ENCODE measurements at regions not wholly inside any gene's neighbourhood (a gene's known extent, or its start where the extent isn't known, plus 50 kb on each side); places are given as distances from the start of the nearest gene placed in this dataset.

DNA sequence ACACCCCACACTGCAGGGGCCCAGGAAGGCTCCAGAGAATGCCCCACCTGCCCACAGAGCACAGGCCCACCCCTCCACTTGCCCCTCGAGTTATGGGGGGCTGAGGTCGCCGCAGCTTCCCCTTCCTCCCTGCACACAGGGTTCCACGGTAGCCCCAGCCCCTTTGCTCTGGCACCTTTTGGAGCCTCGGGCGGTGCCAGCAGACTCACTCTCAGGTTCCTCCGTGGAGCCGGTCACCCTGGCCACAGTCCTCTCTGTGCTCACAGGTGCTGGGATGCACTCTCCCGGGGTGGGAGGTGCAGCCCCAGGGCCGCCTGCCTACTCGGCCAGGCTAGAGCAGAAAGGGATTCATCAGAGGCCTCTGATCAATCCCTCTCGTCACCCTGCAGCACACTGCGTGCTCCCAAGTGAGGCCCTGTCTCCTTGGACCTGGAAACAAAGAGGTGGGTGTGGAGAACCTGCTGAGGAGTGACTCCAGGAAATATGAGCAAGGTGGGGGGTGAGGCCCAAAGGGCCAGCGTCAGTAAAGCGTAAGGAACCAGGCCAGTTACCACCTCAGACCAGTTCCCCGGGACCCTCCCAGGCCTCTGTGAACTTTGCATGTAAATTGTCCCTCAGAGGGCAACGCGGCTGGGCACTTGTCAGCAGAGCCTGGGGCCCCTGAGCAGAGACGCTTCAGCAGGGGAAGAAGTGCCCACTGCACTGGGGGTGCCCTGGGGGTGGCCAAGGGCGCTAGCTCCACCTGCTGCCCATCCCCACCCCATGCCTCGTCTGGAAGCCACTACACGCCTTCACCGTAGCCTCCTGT is 167.8 kb downstream of the OLFM1 start:
- no peak for DNase-seq

- no peak for DNase-seq
Observed at GRCh38 chr9:135255841-135256580, 168.5 kb downstream of the OLFM1 start.

DNA sequence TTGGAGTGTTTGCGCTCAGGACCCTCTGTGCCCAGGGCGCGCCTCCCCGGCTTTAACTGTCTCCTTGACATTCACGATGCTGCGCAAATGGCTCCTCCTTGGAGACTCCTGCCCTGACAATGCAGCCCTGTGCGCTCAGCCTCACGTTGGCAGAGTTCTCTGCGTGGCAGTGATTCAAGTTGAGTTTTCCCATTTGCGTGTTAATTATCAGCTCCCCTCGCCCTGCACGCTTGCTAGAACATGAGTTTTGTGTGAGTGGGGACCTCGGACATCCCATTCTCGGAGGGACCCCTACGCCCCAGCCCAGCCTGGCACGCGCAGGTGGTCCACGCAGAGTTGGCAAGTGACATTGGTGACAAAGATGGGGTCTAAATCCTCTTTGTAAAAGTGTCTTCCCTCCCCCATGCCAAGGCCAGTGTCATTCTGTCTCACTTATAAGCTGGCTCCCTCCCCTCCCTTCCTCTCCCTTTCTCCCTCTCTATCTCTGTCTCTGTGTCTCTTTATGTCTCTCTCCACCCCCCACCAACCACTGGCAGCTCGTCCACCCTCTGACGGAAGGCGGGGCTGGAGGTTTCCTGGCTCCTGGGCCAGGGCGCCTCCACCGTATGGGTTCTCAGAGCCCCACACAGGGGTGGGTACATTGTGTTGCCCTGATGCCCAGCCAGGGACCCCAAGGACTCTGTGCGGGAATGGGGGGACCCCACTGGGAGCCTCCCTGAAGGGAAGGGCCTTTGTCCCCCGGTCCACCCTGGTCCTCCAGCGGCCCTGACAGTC is 169.3 kb downstream of the OLFM1 start:
- DNase-seq = no peak

GRCh38 chr9:135258461-135258860 is 171.0 kb downstream of the OLFM1 start:
- no peak for DNase-seq

GRCh38 chr9:135259273-135259672 is 171.8 kb downstream of the OLFM1 start:
- DNase-seq = no peak

DNA sequence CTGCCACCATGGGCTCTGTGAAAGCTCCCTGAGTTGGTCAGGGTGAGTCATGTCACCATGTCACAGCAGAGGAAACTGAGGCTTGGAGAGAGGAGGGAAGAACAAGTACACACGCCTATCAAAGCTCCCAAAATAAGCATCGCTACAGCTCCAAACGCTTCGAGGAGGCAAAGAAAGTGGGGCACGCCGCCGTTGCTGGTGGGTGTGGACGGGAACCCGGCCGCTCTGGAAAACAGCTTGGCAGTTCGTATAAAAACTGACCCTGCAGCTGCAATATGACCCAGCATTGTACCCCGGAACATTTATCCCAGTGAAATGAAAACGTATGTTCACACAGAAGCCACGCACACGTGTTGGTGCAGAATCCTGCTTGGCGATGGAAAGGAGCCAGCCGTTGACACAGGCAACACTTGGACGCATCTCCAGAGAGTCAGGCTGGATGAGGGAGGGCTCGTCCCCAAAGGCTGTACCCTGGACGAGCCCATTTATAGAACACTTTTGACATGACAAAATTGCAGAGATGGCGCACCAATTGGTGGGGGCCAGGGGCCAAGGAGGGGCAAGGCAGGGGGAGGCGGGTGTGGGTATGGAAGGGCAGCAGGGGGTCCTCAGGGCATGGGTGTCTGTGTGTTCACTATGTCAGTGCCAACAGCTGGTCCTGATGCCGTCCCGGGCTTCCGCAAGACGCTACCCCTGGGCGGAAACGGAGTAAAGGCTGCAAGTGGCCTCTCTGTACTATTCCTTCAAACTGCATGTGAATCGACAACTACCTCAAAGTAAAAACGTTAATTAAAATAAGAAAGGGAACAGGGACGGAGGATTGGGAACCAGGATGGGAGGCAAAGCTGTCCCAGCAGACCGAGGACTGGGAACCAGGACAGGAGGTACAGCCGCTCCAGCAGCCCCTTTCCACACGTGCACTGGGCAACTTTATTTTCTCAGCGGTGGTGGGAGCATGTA is 173.0 kb downstream of the OLFM1 start:
- no peak for DNase-seq

DNA sequence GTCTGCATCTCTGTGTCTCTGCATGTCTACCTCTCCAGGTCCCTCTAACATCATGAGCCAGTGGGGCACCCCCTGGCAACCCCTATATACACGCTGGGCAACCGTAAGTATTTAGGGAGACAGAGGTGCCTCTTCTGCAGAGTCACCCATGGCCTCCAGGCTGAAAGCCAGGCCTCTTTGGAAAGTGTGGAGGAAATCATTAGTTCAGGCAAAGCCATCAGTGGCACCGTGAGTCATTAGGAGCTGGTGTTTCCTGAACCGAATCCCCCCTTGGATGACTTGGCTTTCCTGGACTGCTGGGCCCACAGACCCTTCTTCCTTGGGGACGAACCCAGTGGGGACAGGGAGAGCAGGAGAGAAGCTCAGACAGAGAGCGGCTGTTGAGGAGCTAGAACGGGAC is 174.8 kb downstream of the OLFM1 start:
- no peak for DNase-seq

GRCh38 chr9:135263511-135263910 is 176.0 kb downstream of the OLFM1 start:
- no peak for DNase-seq

GRCh38 chr9:135265931-135266330 is 178.5 kb downstream of the OLFM1 start:
- DNase-seq = no peak

- no peak for DNase-seq
Observed at GRCh38 chr9:135267191-135267809, 179.8 kb downstream of the OLFM1 start.

GRCh38 chr9:135268031-135268430 is 180.6 kb downstream of the OLFM1 start:
- DNase-seq = no peak

GRCh38 chr9:135268981-135269380 is 181.5 kb downstream of the OLFM1 start:
- no peak for DNase-seq

GRCh38 chr9:135269912-135270830 is 182.7 kb downstream of the OLFM1 start:
- DNase-seq = no peak

DNA sequence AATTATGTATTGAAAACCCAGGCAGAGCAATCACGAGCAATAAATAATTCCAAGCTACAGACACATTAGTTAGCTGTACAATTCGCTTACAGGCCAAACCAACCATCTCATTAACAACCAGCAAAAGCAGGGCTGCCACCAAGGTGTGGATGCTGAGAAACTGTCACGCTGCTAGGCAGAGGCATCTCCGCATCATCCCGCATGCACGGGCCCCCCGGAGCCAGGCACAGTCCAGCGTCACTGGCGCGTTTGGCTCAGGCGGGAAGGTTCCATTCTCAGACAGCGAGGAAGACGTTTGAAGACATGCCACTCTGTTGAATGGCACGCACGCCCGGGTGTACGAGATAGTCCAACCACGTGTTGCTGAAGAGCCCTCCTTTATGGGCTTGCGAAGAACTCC is 184.0 kb downstream of the OLFM1 start:
- no peak for DNase-seq

GRCh38 chr9:135272608-135273007 is 185.1 kb downstream of the OLFM1 start:
- DNase-seq = no peak

GRCh38 chr9:135273008-135273407 is 185.5 kb downstream of the OLFM1 start:
- DNase-seq = no peak

- DNase-seq = no peak
Observed at GRCh38 chr9:135275163-135275562, 187.7 kb downstream of the OLFM1 start.

DNA sequence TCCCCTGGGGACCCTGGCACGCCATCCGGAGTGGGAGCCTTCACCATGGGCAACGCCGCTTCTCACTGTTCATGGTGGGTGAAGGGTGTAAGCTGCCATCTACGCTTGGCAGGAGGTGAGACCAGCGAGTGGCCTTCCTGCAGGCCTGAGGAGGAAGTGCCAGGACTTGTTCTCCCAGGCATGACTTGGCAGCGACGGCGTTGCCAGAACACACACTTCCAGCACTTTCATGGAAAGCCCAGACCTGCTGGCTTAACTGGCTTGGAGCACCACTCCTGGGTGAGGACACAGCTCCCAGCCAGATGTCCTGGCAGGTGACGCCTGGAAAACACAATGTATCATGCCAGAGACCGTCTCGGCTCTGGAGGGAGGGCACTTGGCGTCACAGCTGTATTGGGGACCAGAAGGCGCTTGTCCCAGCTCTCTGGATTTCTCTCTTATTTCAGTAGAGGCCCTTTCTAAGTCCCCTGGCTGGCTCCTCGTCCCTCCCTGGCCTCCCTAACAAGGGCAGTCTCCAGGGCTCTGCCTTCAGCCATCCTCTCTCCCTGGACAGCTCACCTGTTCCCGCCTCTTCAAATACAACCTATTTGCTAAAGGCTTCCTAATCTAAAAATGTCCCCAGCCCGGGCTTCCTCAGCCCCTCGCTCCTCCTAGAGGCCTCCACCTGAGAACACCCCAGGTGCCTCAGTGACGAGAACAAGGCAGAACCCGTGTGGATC is 188.3 kb downstream of the OLFM1 start:
- no peak for DNase-seq

DNA sequence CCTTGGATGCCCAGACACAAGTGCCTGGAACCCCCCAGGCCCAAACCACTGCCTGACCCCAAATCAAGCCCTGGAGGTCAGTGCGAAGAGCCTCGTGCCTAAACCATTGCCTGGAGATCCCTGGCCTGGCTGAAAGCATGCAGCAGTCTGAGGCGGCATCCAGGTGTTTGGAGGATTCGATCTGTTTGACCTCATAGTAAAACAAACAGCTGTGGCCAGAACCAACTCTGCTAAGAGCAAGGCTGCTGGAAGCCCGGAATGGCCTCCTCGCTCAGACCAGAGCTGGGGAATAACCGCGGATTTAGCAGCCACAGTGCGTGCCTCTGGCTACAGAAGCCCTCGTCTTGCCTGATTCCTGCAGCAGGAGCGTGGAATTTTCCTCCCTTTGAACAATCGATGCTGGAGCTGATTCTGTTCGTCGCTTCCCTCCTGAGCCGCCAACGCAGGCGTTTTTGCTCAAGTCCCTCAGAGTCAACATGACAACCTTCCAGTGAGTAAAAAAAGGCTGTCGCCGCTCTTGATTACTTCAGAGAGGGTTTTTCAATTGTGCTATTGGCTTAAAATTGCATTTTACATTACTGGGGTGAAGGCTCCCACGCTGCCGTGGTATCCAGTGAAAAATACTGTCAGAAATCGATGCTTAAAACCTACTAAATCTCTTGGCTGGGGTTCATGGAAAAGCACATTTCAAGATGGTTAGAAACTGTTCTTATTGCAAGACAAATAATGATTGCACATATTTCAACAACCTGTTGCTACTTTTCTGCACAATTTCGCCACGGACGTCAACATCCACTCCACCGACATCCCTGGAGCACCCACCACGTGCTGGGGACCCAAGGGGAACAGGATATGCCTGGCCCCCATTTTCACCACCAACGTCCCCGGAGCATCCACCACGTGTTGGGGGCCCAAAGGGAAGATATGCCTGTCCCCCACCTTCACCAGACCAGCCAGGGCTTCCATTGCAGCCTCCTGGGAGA is 190.0 kb downstream of the OLFM1 start:
- no peak for DNase-seq
